ENCODE measurements at regions not wholly inside any gene's neighbourhood (a gene's known extent, or its start where the extent isn't known, plus 50 kb on each side); places are given as distances from the start of the nearest gene placed in this dataset.
"Not testable (repeated sequence)": the region's sequence is repeated elsewhere in the genome, so short reads cannot be mapped to it uniquely, and the experiment has no call there.

GRCh38 chr18:38491195-38491594, 925.6 kb upstream of the CELF4 start:
- Histone ChIP-seq H3K36me3 (no peaks in the 10 kb centered on the region), H3K27me3 (no peaks in the 10 kb centered on the region), H3K4me1 (ENCODE audit: insufficient read depth) (no peaks in the 10 kb centered on the region), H3K4me3 (no peak overlapping the region), H3K9me3 (no peaks in the 10 kb centered on the region), H3K27ac (no peak overlapping the region)
- intact Hi-C loops (cut with DNase I): no loop called here
- whole genome bisulfite sequencing, 3 donors: 89 to 90% (median 90%) methylated on average over 4 of the region's 4 CpGs
- TF ChIP-seq POLR2A (IDR thresholded peaks at IDR 0.05): no peak
- TF ChIP-seq CTCF (IDR thresholded peaks at IDR 0.05): no peak
- no peak for TF ChIP-seq EP300 (IDR thresholded peaks at IDR 0.05)
- DNase-seq: no peak

GRCh38 chr18:38489721-38490120, 924.1 kb upstream of the CELF4 start:
- 79 to 82% (median 79%) methylated on average over 8 of the region's 8 CpGs for WGBS, 3 donors
- H3K4me1 ChIP-seq (ENCODE audit: insufficient read depth); H3K27me3 ChIP-seq; H3K4me3 ChIP-seq; H3K36me3 ChIP-seq; intact Hi-C loops (cut with DNase I); H3K9me3 ChIP-seq; DNase-seq; H3K27ac ChIP-seq: not testable (repeated sequence)

- no peak for TF ChIP-seq CTCF (IDR thresholded peaks at IDR 0.05)
- no peak for TF ChIP-seq EP300 (IDR thresholded peaks at IDR 0.05)
- no peak for TF ChIP-seq POLR2A (IDR thresholded peaks at IDR 0.05)
- H3K9me3 ChIP-seq: no peaks in the 10 kb centered on the region
- WGBS, 3 donors: 77 to 79% (median 78%) methylated on average over 2 of the region's 2 CpGs
- DNase-seq: no peak
- H3K4me1 ChIP-seq (ENCODE audit: insufficient read depth): no peaks in the 10 kb centered on the region
- intact Hi-C loops (cut with DNase I): no loop called here
- no peak overlapping the region for H3K27ac ChIP-seq
- H3K4me3 ChIP-seq: no peak overlapping the region
- H3K36me3 ChIP-seq: no peaks in the 10 kb centered on the region
- no peaks in the 10 kb centered on the region for H3K27me3 ChIP-seq
Measured at GRCh38 chr18:38487521-38487920, 921.9 kb upstream of the CELF4 start.

GRCh38 chr18:38483326-38483725, 917.7 kb upstream of the CELF4 start:
- H3K9me3 ChIP-seq: no peaks in the 10 kb centered on the region
- DNase-seq: no peak
- no peaks in the 10 kb centered on the region for H3K4me1 ChIP-seq (ENCODE audit: insufficient read depth)
- intact Hi-C loops (cut with DNase I): no loop called here
- 36 to 57% (median 50%) methylated on average over 5 of the region's 5 CpGs for WGBS, 3 donors
- TF ChIP-seq POLR2A (IDR thresholded peaks at IDR 0.05) (no peak), EP300 (IDR thresholded peaks at IDR 0.05) (no peak), CTCF (IDR thresholded peaks at IDR 0.05) (no peak)
- H3K27me3 ChIP-seq: no peaks in the 10 kb centered on the region
- no peaks in the 10 kb centered on the region for H3K36me3 ChIP-seq
- H3K4me3 ChIP-seq: no peak overlapping the region
- no peak overlapping the region for H3K27ac ChIP-seq

- intact Hi-C loops (cut with DNase I): no loop called here
- Histone ChIP-seq H3K27ac (no peak overlapping the region), H3K4me3 (no peak overlapping the region), H3K9me3 (no peaks in the 10 kb centered on the region), H3K36me3 (no peaks in the 10 kb centered on the region), H3K4me1 (ENCODE audit: insufficient read depth) (no peaks in the 10 kb centered on the region), H3K27me3 (no peaks in the 10 kb centered on the region)
- TF ChIP-seq POLR2A (IDR thresholded peaks at IDR 0.05): no peak
- TF ChIP-seq EP300 (IDR thresholded peaks at IDR 0.05): no peak
- no peak for TF ChIP-seq CTCF (IDR thresholded peaks at IDR 0.05)
- WGBS, 3 donors: 75 to 83% (median 79%) methylated on average over 5 of the region's 5 CpGs
- no peak for DNase-seq
Measured at GRCh38 chr18:38481576-38481975, 916.0 kb upstream of the CELF4 start.

Data from ovary (tissue), 7 donors.